ENCODE measurements at regions not wholly inside any gene's neighbourhood (a gene's known extent, or its start where the extent isn't known, plus 50 kb on each side); places are given as distances from the start of the nearest gene placed in this dataset.

DNA sequence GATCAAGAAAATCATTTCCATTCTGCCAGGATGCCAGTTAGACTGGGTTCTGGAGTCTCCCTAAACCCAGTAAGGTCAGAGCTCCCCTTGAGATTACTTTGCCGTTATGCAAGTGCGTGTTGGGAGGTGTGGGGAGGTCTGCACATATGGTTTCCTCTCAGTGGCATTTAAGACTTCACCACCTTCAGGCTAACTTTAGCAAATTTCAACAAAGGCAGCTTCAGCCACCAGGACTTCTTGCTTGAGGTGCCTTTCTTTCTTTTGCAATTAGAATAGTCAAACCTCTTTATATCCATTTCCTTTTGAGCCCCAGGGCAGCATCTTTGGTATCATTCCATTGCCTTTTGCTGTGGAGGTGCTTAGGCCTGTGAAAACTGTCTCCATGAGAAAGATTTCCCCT lies 117.2 kb upstream of the CCND2 start:
- Histone ChIP-seq H3K4me1 (ENCODE audit: control insufficient read depth, insufficient read depth, low read length) (no peaks in the 10 kb centered on the region), H4K91ac (ENCODE audit: insufficient read depth, low read depth, low read length) (no peak overlapping the region), H3K23ac (ENCODE audit: low read depth, low read length) (no peak overlapping the region), H2BK5ac (ENCODE audit: low read depth, low read length, poor library complexity, severe bottlenecking) (no peak overlapping the region), H3K27ac (ENCODE audit: insufficient read depth, low read length) (no peak overlapping the region), H2BK20ac (ENCODE audit: low read depth, low read length) (no peak overlapping the region), H3K4me2 (ENCODE audit: low read depth, low read length) (no peak overlapping the region), H3K18ac (ENCODE audit: low read depth, low read length) (no peak overlapping the region), H3K27me3 (ENCODE audit: control insufficient read depth, insufficient read depth, low read length) (peaks cover 1% of the 10 kb centered on the region; the same call in 1 of the 2 replicates), H3K4ac (ENCODE audit: low read depth, low read length) (no peak overlapping the region), H4K8ac (ENCODE audit: low read depth in 2 of 2, low read length in 2 of 2) (no peak overlapping the region), H2BK120ac (ENCODE audit: low read depth, low read length) (no peak overlapping the region), H2BK15ac (ENCODE audit: low read depth, low read length) (no peak overlapping the region), H3K9me3 (ENCODE audit: control insufficient read depth, insufficient read depth, low read length) (no peaks in the 10 kb centered on the region), H2AK9ac (replicated peaks; ENCODE audit: low read depth, low read length, poor library complexity) (no peak overlapping the region), H3K4me3 (ENCODE audit: insufficient read depth, low read depth, low read length) (no peak overlapping the region), H3K9me1 (ENCODE audit: insufficient read depth, low read length) (no peaks in the 10 kb centered on the region), H2AFZ (replicated peaks; ENCODE audit: low read length, poor library complexity) (no peak overlapping the region), H4K20me1 (ENCODE audit: insufficient read depth, low read length) (no peaks in the 10 kb centered on the region), H3K14ac (replicated peaks; ENCODE audit: low read depth, low read length) (no peak overlapping the region), H4K5ac (ENCODE audit: low read depth, low read length) (no peak overlapping the region), H3K56ac (ENCODE audit: extremely low read depth, insufficient read depth, low read length) (no peak overlapping the region), H3K9ac (ENCODE audit: low read depth, low read length) (no peak overlapping the region), H3K79me1 (ENCODE audit: low read depth in 1 of 2, low read length in 2 of 2) (no peaks in the 10 kb centered on the region), H2AK5ac (ENCODE audit: low read depth, low read length) (no peak overlapping the region), H3K36me3 (ENCODE audit: control insufficient read depth, insufficient read depth, low read length) (no peaks in the 10 kb centered on the region)
- in situ Hi-C loops (cut with MboI; ENCODE audit: low sequenced_read_pairs) (no loop called here), intact Hi-C loops (cut with micrococcal nuclease) (no loop called here), dilution Hi-C loops (cut with HindIII; ENCODE audit: low sequenced_read_pairs, unreplicated experiment) (no loop called here)
- no peak for ATAC-seq (ENCODE audit: low read depth)
- ChIA-PET CTCF (interaction anchor here (0.6 kb wide), 1 partner anchor 62 kb away, joined by 4 read pairs; no protein-coding TSS in a partner anchor), POLR2A (ENCODE audit: unreplicated experiment) (no interaction called here)
- TF ChIP-seq CHD1 (IDR thresholded peaks at IDR 0.05; ENCODE audit: low read depth, low read length) (no peak), RCOR1 (IDR thresholded peaks at IDR 0.05; ENCODE audit: insufficient replicate concordance, low read length) (no peak), RAD21 (IDR thresholded peaks at IDR 0.05; ENCODE audit: low read length) (no peak), NFE2L2 (IDR thresholded peaks at IDR 0.05; ENCODE audit: low read depth, low read length) (no peak), SMC3 (IDR thresholded peaks at IDR 0.05; ENCODE audit: low read depth, low read length) (no peak)
- TF ChIP-seq, protein P1, sequence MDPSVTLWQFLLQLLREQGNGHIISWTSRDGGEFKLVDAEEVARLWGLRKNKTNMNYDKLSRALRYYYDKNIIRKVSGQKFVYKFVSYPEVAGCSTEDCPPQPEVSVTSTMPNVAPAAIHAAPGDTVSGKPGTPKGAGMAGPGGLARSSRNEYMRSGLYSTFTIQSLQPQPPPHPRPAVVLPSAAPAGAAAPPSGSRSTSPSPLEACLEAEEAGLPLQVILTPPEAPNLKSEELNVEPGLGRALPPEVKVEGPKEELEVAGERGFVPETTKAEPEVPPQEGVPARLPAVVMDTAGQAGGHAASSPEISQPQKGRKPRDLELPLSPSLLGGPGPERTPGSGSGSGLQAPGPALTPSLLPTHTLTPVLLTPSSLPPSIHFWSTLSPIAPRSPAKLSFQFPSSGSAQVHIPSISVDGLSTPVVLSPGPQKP (IDR thresholded peaks at IDR 0.05; ENCODE audit: borderline replicate concordance, low read depth, low read length), result no peak
- no TSS peak for BruUV-seq (replicated peaks)
- no peak for DNase-seq
- WGBS, 2 experiments (ENCODE audit: extremely low coverage in 2 of 2, insufficient read length in 1 of 2), result no CpG with 5 or more reads among the region's 2 CpGs

All from IMR-90 (cell line).